GM12891 (cell line): ENCODE measurements at regions not wholly inside any gene's neighbourhood (a gene's known extent, or its start where the extent isn't known, plus 50 kb on each side); places are given as distances from the start of the nearest gene placed in this dataset.

Source experiments
- PAX5 ChIP-seq: IDR thresholded peaks from 2 replicates; pipeline ENCODE4 v1.6.1; 2011; ENCODE audit warnings: low read length, moderate library complexity, mild to moderate bottlenecking; ENCODE audit not compliant: insufficient read depth, severe bottlenecking
- POLR2A ChIP-seq: IDR thresholded peaks from 2 replicates; pipeline ENCODE4 v1.6.1; 2011; ENCODE audit warnings: low read depth, low read length, control low read depth
- POLR2AphosphoS5 ChIP-seq: IDR thresholded peaks from 2 replicates; pipeline ENCODE4 v1.6.1; 2011; ENCODE audit warnings: low read depth, low read length, control low read depth
- POU2F2 ChIP-seq: IDR thresholded peaks from 2 replicates; pipeline ENCODE4 v1.6.1; 2011; ENCODE audit warnings: low read depth, mild to moderate bottlenecking, control low read depth, low read length, moderate library complexity
- SPI1 ChIP-seq: IDR thresholded peaks from 2 replicates; pipeline ENCODE4 v1.6.1; 2011; ENCODE audit warnings: low read depth, low read length, control low read depth
- TAF1 ChIP-seq: IDR thresholded peaks from 2 replicates; pipeline ENCODE4 v1.6.1; 2011; ENCODE audit warnings: low read depth, low read length, control low read depth

GRCh38 chrX:38871129-38872029, 70.1 kb downstream of the MID1IP1 start:
- TF ChIP-seq POLR2AphosphoS5 = no peak
- no peak for TF ChIP-seq POLR2A
- TF ChIP-seq TAF1 = no peak
- TF ChIP-seq PAX5 = no peak
- TF ChIP-seq POU2F2 = no peak
- TF ChIP-seq SPI1 = no peak
